Spleen (tissue), 4 donors: ENCODE measurements at regions not wholly inside any gene's neighbourhood (a gene's known extent, or its start where the extent isn't known, plus 50 kb on each side); places are given as distances from the start of the nearest gene placed in this dataset.

Experiments
- small RNA-seq, 4 donors: library from RNA; depleted of rRNA; stranded (forward); fragments of <200 nt; gene quantifications; one replicate each; pipeline ENCODE3, GENCODE V24; 2016

Small RNA genes in the stretch of these regions (small RNA-seq; reads per million reads assigned to genes)
- gene AL117339.3 (0 reads per million in 4 donors), gene RNU6-1118P (0 reads per million in 4 donors)
